Suprapubic skin (tissue), 4 donors: ENCODE measurements at regions not wholly inside any gene's neighbourhood (a gene's known extent, or its start where the extent isn't known, plus 50 kb on each side); places are given as distances from the start of the nearest gene placed in this dataset.

Experiments used
- DNase-seq, 2 donors: peaks; one replicate each; pipeline ENCODE4 v3.0.0-alpha.2; 2019; ENCODE audit warnings: low spot score in 2 of 2
- H3K27ac ChIP-seq: fragments of 200-600 bp; sonication (generic); one replicate; pipeline ENCODE4 v1.5.1; 2019
- H3K27me3 ChIP-seq: fragments of 200-600 bp; sonication (generic); one replicate; pipeline ENCODE4 v1.5.1; 2019
- H3K36me3 ChIP-seq: fragments of 200-600 bp; sonication (generic); one replicate; pipeline ENCODE4 v1.5.1; 2019
- H3K4me1 ChIP-seq: fragments of 200-600 bp; sonication (generic); one replicate; pipeline ENCODE4 v1.5.1; 2019
- H3K4me3 ChIP-seq: fragments of 200-600 bp; sonication (generic); one replicate; pipeline ENCODE4 v1.5.1; 2019; ENCODE audit warnings: mild to moderate bottlenecking
- H3K9me3 ChIP-seq: fragments of 200-600 bp; sonication (generic); one replicate; pipeline ENCODE4 v1.5.1; 2019
- EP300 ChIP-seq: sonication (generic); formaldehyde crosslinking; IDR thresholded peaks from one replicate; pipeline ENCODE4 v1.6.1; 2017; ENCODE audit warnings: antibody characterized with exemption
- POLR2A ChIP-seq, 2 donors: fragments of 450-650 bp; IDR thresholded peaks; one replicate each; pipeline ENCODE4 v1.6.1; 2017; ENCODE audit warnings: antibody characterized with exemption in 2 of 2, mild to moderate bottlenecking in 2 of 2, moderate library complexity in 2 of 2
- POLR2AphosphoS5 ChIP-seq, 3 donors: sonication (generic); formaldehyde crosslinking; IDR thresholded peaks; one replicate each; pipeline ENCODE4 v1.6.1; 2017; ENCODE audit warnings: antibody characterized with exemption in 3 of 3
- WGBS: methylation state at CpG from one replicate; pipeline ENCODE4 v1.1.5; 2018; 5-methylcytosine and 5-hydroxymethylcytosine counted together
- TF ChIP-seq, protein P1 (sequence below), 2 donors: fragments of 200-600 bp in 1 of 2; fragments of 450-650 bp in 1 of 2; sonication (generic) in 1 of 2; IDR thresholded peaks; one replicate each; pipeline ENCODE4 v1.5.1; 2016 to 2019; ENCODE audit warnings: antibody characterized with exemption in 2 of 2, mild to moderate bottlenecking in 1 of 2, moderate library complexity in 1 of 2

GRCh38 chr4:136183513-136183912 is 1348.8 kb downstream of the PCDH18 start:
- no peak for TF ChIP-seq POLR2AphosphoS5 (IDR thresholded peaks at IDR 0.05)
- no peak for TF ChIP-seq EP300
- TF ChIP-seq, protein P1, sequence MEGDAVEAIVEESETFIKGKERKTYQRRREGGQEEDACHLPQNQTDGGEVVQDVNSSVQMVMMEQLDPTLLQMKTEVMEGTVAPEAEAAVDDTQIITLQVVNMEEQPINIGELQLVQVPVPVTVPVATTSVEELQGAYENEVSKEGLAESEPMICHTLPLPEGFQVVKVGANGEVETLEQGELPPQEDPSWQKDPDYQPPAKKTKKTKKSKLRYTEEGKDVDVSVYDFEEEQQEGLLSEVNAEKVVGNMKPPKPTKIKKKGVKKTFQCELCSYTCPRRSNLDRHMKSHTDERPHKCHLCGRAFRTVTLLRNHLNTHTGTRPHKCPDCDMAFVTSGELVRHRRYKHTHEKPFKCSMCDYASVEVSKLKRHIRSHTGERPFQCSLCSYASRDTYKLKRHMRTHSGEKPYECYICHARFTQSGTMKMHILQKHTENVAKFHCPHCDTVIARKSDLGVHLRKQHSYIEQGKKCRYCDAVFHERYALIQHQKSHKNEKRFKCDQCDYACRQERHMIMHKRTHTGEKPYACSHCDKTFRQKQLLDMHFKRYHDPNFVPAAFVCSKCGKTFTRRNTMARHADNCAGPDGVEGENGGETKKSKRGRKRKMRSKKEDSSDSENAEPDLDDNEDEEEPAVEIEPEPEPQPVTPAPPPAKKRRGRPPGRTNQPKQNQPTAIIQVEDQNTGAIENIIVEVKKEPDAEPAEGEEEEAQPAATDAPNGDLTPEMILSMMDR (IDR thresholded peaks at IDR 0.05) = no peak
- TF ChIP-seq POLR2A (IDR thresholded peaks at IDR 0.05) = no peak
- no peaks in the 10 kb centered on the region for H3K27me3 ChIP-seq
- WGBS = 76% methylated on average over 4 of the region's 4 CpGs
- no peaks in the 10 kb centered on the region for H3K36me3 ChIP-seq
- H3K9me3 ChIP-seq = peaks cover 4% of the 10 kb centered on the region
- no peaks in the 10 kb centered on the region for H3K4me1 ChIP-seq
- no peak overlapping the region for H3K4me3 ChIP-seq
- no peak for DNase-seq
- no peak overlapping the region for H3K27ac ChIP-seq

DNA sequence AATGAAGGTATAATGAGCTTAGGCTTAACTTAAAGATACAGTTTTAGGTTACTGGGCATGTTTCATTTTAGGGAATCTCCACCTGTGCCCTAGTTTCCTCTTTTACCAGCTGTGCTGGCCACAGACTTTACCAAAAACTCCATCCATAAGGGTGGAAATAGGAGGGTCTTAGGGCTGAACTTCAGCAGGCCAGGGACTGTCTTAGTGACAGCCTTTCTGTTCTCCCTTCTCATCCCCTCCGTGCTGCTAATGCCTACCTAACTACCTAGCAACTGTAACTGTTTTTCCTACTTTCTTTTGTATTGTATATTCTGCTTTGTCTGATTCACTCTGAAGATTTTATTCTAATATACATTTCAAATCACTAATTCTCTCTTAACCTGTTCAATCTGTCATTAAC is 1375.3 kb downstream of the PCDH18 start:
- H3K9me3 ChIP-seq = no peaks in the 10 kb centered on the region
- H3K27ac ChIP-seq = no peak overlapping the region
- WGBS = 78% methylated on average over 1 of the region's 1 CpG
- H3K4me3 ChIP-seq = no peak overlapping the region
- DNase-seq = no peak
- H3K36me3 ChIP-seq = no peaks in the 10 kb centered on the region
- no peaks in the 10 kb centered on the region for H3K4me1 ChIP-seq
- TF ChIP-seq POLR2A (IDR thresholded peaks at IDR 0.05) (no peak), EP300 (no peak)
- TF ChIP-seq, protein P1 (IDR thresholded peaks at IDR 0.05) = no peak
- H3K27me3 ChIP-seq = no peaks in the 10 kb centered on the region

DNA sequence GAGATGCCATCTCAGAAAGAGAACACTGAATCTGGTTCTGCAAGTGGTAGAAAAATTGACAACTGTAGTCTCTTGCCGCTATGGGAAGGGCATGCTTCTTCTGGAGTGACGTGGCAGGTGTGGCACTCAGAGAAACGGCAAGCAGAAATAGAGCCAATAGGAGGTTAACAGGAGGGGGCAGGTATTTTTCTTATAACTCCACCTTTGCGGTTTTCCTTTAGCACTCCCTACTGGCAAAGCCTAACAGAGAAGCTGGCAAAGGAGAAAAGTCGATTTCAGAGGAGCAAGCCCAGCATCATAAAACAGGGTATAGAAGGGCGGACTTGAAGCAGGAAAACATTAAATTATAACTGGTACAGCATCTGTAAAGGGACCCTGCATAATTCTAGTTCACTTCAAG is 1382.2 kb downstream of the PCDH18 start:
- WGBS = 84% methylated on average over 6 of the region's 6 CpGs
- Histone ChIP-seq H3K4me3 (no peak overlapping the region), H3K4me1 (no peaks in the 10 kb centered on the region), H3K36me3 (no peaks in the 10 kb centered on the region), H3K9me3 (no peaks in the 10 kb centered on the region), H3K27ac (no peak overlapping the region), H3K27me3 (no peaks in the 10 kb centered on the region)
- TF ChIP-seq POLR2AphosphoS5 (IDR thresholded peaks at IDR 0.05) (no peak), EP300 (no peak), POLR2A (IDR thresholded peaks at IDR 0.05) (no peak)
- TF ChIP-seq, protein P1 (IDR thresholded peaks at IDR 0.05) = no peak
- no peak for DNase-seq

DNA sequence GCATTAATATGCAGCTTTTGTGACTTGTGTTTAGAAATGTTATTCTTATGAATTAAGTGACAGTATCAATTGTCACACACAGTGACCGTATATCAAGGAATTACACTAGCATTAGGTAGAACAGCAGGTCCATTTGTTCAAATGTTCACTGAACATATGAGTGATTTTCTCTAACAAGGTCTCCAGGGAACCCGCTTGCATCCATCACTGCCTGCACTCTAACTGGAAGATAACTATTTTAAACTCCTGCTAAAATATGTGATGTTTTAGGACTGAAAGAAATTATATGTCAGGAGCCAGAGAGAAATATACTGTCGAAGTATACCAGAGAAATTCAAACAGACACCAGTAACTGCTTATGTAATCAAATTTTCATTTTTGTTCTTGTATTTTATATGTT is 1395.7 kb downstream of the PCDH18 start:
- H3K4me1 ChIP-seq = no peaks in the 10 kb centered on the region
- 85% methylated on average over 3 of the region's 3 CpGs for WGBS
- TF ChIP-seq POLR2AphosphoS5 (IDR thresholded peaks at IDR 0.05) (no peak), EP300 (no peak), POLR2A (IDR thresholded peaks at IDR 0.05) (no peak)
- TF ChIP-seq, protein P1 (IDR thresholded peaks at IDR 0.05) = no peak
- no peaks in the 10 kb centered on the region for H3K9me3 ChIP-seq
- H3K27ac ChIP-seq = no peak overlapping the region
- H3K36me3 ChIP-seq = no peaks in the 10 kb centered on the region
- no peak for DNase-seq
- H3K27me3 ChIP-seq = no peaks in the 10 kb centered on the region
- no peak overlapping the region for H3K4me3 ChIP-seq

GRCh38 chr4:136124251-136124745 is 1408.0 kb downstream of the PCDH18 start:
- H3K4me3 ChIP-seq = no peak overlapping the region
- 90% methylated on average over 1 of the region's 1 CpG for WGBS
- H3K9me3 ChIP-seq = no peaks in the 10 kb centered on the region
- no peak overlapping the region for H3K27ac ChIP-seq
- TF ChIP-seq, protein P1 (IDR thresholded peaks at IDR 0.05) = no peak
- TF ChIP-seq EP300 = no peak
- TF ChIP-seq POLR2AphosphoS5 (IDR thresholded peaks at IDR 0.05) = no peak
- TF ChIP-seq POLR2A (IDR thresholded peaks at IDR 0.05) = no peak
- no peaks in the 10 kb centered on the region for H3K36me3 ChIP-seq
- H3K4me1 ChIP-seq = no peaks in the 10 kb centered on the region
- H3K27me3 ChIP-seq = no peaks in the 10 kb centered on the region
- no peak for DNase-seq
